DMS153 treated with DMSO at 0.1 percent for 48 hours (cell line): ENCODE measurements at regions not wholly inside any gene's neighbourhood (a gene's known extent, or its start where the extent isn't known, plus 50 kb on each side); places are given as distances from the start of the nearest gene placed in this dataset.
"Not testable (repeated sequence)": the region's sequence is repeated elsewhere in the genome, so short reads cannot be mapped to it uniquely, and the experiment has no call there.

Source experiments
- DNase-seq: peaks from one replicate; lab custom pipeline; 2025; ENCODE audit not compliant: unreplicated experiment; lab: John Stamatoyannopoulos, UW

DNA sequence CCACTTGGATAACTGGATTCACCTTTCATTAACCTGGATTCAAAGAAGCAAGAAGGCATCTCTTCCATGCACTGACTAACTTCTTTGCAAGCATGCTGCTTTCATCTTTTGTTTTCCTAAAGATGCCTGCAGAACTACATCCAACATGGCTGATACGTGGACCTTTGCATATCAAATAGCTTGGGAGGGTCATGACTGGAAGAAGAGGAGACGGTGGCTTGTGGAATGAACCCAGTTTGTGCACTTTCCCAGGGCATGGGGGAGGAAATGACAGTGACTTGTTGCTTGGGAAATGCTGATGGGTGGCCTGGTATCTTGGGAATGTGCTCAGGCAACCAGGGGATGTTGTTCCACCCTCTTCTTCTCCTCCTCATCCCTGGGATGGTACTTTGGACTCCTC, 133.4 kb downstream of the TRIM43 start:
- DNase-seq = not testable (repeated sequence)

DNA sequence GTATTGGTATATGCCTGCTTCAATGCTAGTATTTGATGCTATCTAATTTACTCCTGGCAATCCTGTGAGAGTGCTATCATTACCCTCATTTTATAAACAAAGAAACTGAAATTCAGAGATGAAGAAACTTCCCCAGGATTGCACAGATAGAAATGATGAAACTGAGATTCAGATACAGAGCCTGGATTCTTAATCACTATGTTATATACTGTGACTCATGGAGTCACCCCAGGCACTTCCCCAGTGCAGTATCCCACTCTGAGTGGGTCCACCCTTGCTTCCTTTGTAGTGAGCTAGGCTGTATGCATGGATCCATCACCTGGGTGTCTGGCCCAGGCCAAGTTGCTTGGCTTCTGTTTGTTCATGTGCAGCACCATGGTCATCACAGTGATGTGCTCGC, 133.9 kb downstream of the TRIM43 start:
- DNase-seq = not testable (repeated sequence)

DNA sequence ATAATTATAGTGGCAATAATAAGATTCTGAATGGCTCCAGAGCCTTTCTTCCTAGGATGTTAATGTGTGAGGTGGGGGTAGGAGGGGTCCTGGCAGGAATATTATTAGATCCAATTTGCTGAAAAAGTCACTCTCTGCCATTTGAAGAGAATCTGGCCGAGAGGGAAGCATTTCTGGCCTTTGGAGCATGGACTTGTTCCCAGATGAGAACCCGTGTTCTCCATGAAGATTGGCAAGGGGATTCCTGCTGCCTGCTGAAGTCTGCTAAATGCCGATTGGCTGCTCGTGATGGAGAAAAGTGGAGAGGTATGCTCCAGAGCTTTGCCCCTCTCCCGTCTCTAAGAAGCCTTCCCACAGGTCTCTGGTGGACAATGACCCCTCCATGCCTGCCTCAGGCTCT, 135.6 kb downstream of the TRIM43 start:
- not testable (repeated sequence) for DNase-seq

DNA sequence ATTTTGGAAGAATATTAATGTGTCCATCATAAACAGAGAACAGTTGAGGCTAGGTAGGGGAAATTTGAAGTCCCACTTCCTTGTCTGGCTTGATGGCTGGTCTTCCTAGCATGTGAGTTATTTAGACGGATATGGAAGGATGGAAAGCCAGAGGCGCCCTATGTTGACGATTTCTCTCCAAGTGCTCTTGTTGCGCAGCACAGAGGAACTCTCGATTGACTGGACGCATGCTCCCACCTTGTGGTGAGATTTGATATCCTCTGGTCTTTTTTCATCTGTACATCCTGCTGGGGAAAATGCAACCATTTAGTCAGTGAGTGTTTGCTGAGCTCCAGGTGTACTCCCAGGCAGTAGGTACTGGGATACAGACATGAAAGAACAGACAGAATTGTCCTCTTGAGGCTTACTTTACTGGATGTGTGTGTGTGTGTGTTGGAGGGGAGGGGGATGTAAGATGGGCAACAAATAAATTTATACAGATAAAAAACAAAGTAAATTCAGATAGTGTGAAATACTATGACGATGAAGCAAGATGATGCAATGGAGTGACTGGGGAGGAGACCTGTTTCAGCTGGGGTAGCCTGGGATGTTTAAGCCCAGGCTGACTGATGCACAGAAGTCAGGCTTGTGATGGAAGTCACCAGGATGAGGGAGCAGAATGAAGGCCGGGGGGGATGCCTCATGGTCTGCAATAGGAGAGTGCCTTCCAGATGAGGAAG, 137.2 kb downstream of the TRIM43 start:
- peak; percentile 63 for DNase-seq

DNA sequence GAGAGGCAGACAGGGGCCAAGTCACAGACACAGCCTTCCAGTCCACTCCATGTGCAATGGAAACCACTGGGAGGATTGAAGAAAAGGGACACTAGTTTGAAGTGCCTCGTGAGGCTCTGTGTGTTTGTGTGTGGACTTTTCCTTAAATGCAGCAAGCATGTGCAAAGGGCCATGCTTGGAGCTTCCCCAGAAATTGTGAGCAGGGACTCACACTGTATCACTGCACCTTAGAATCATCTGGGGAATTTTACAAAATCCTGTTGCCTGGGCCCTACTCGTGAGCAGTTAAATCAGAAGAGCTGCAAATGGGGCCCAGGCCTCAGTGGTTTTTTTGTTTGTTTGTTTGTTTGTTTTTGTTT, 137.8 kb downstream of the TRIM43 start:
- DNase-seq = no peak

DNA sequence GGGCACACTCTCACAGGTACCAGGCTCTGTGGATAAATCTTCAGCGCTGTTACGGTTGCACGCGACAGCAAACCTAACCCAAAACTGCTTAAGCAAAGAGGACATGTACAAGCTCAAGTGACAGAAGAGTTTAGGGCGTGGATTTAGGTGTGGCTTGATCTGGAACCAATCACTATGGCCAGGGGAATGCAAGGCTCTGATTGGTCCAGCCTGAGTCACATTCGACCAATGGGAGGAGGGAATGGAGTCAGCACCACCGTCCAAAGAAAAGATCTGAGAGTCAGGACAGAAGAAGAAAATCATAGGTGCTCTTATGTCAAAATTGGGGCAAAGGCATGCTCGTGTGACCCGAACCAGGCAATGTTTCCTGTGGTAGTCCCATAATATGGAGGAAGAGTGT, 139.0 kb downstream of the TRIM43 start:
- no peak for DNase-seq

DNA sequence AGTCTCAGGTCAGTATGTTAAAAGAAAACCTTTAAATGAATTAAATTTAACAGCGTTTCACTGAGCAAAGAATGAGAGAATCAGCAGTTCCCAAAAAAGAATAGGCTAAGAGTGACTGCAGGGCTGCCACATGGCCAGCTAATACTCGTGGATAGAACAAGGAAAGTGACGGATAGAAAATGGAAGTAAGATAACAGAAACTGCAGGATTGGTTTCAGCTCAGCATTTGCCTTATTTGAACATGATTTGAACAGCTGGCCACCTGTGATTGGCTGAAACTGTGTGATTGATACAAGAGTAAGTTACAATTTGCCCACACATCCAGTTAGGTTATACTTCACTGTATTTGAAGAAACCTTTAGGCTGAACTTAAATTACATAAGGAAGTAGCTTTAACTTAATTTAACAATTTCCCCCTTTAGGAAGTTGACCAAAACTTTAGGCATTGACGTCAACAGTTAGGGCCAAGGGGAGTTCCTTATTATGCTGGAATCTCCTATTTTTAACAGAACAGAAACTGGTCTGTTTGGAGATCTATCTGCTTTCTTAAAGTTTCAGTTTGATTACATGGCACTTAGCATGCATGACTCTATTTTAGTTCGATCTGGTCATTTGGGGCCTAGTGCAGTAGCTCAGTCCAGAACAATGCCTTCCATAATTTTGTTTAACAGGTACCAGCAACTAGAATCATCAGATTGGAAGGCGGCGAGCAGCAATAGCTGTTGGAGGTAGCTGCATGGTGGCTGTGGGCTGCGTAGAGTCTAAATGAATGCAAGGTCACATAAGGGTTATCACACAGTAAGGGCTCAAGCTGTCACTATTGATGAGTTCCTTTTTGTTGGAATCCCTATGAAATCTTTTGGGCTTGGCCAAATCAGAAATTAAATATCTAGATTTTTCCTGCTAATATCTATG, 143.4 kb downstream of the TRIM43 start:
- DNase-seq = no peak

DNA sequence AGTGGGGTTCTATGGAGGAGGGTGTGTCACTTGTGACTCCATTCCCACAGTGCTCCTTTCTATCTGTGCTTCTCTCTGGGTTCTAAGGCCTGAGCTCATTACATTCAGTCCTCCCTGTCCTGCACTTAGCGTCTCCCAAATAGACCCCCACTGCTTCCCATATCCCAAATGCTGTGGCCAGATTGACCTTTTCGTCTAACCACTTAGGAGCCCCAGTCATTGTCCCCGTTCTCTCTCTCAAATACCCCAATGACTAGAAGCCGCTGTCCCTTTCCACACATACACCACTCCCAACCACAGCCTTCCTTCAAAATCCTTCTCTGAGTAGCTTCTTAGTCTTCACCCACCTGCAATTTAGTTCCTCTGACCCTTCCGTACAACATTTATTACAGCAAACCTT, 146.5 kb downstream of the TRIM43 start:
- no peak for DNase-seq

DNA sequence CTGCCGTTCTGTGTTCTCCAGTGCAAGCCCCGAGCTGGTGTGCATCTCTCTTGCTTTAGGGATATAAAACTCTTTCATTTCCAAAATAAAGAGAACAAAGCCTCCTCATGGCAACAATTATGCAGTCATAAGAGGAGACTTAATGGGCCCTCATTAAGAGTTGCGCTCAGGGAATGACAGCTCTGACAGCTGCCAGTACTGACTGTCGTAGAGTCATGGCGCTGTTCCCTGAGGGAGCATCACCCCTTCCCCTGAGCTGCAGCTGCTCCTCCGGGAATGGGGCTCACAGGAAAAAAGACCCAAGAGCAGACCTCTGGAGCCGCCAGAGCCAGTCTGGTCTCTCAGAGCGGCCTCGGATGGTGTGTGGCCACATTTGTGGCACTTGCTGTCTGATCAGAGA, 160.3 kb downstream of the TRIM43 start:
- DNase-seq = not testable (repeated sequence)

DNA sequence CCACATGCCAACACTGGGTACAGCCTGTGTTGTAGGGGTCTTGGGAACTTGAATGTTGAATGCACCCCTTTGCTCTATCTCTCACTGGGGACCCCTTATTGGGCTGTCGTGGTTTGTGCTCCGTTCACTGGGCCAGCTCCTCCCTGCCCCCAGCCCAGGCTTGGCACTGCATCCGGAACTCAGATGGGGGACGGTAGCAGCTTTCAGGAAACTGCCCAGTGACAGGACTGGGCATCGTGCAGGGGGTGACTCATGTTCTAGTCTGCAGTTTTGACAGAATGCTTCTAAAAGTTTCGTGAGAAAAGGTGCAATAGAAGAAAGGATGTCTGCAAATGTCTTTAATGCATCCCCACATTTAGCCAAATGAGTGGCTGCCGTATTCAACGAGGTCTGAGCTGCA, 162.0 kb downstream of the TRIM43 start:
- not testable (repeated sequence) for DNase-seq

DNA sequence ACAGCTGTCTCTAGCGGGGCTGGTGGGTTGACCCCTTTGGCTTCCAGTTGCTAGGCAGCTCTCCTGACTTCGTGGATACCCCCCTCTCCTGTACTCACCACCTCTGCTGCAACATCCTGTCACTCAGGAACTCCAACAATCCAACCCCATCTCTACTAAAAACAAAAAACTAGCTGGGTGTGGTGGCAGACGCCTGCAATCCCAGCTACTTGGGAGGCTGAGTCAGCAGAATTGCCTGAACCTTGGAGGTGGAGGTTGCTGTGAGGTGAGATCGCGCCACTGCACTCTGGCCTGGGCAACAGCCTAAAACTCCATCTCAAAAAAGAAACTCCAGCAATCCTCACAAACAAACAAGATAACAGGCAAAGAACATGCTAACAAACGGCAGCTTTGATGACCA, 162.4 kb downstream of the TRIM43 start:
- not testable (repeated sequence) for DNase-seq

DNA sequence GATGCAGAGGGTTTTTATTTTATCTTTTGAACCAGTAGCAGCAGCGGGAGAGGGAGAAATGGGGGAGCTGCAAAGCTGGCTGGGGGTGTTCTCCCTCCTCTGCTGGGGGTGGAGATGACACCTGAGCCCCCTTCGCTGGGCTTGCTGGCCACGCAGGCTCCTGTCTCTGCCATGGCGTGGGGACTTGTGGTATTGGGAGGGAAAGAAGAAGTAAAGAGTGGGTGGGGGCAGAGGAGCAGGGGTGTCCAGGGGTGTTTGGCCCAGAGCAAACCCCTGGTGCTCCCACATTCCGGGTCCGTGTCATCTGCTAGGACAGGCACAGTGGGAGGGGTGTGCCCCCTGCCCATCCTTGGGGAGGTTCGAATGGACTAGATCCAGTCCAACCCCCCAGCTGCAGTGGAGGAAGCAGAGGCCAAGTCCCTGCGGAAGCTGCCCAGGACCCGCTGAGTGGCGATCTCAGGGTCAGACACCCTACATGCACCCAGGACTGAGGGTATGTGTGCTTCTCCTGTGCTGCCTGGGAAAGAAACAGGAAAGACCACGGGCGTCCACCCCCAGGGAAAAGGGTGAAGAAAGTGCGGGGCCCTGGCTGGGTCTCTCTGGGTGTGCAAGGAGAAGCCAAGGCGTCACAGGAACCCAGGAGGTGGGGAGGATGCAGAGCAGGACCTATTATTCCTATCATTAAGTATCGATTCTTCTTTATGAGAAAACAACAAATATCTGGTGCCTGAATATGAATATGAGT, 163.2 kb downstream of the TRIM43 start:
- not testable (repeated sequence) for DNase-seq

DNA sequence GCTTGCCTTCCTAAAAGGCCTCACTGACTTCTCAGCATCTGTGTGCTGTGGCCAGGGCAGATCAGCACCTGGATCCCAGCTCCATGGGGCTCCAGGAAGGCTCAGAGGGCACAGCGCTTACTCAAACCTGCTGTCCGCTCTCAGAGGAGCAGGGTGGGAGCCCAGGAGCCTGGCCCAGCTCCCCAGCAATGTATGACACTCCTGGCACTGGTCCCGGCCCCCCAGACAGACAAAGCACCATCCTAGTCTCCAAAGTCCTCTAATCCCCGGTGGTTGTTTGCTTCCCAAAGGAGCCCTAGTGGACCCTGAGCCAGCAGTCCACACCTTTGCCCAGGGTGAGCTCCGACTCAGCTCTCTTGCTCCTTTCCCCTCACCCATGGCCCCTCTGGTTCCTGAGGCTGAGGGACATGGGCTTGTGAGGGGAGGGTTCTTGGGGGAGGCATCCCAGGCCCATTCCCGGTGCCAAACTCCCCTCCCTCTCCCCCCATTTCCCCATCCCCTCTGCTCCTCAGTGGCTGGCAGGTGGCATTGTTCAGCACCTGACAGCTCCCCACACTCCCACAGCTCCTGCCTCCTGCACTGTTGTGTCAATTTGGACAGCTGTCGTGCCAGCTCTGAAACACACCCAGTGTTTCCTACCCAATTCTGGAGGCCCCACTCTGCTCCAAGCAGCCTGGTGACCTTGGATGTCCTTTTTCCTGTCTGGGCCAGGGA, 164.3 kb downstream of the TRIM43 start:
- DNase-seq = peak; percentile 7

DNA sequence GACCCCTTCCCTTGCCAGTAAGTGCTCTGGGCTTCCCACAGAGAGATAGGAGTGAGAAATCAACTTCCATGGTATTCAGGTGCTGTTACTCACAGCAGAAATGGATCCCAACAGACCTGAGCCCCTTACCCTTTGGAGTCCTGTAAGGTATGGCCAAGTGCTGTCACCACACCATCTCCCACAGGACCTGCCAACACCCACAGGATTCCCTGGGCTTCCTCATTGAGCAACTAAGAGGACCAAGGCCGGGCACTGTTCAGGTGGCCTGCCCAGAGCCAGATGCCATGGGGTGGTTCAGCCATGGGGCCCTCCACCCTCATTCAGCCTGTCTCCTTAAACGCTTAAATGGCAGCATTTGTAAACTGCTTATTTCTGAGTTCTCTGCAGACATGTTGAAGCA, 166.2 kb downstream of the TRIM43 start:
- DNase-seq = no peak

DNA sequence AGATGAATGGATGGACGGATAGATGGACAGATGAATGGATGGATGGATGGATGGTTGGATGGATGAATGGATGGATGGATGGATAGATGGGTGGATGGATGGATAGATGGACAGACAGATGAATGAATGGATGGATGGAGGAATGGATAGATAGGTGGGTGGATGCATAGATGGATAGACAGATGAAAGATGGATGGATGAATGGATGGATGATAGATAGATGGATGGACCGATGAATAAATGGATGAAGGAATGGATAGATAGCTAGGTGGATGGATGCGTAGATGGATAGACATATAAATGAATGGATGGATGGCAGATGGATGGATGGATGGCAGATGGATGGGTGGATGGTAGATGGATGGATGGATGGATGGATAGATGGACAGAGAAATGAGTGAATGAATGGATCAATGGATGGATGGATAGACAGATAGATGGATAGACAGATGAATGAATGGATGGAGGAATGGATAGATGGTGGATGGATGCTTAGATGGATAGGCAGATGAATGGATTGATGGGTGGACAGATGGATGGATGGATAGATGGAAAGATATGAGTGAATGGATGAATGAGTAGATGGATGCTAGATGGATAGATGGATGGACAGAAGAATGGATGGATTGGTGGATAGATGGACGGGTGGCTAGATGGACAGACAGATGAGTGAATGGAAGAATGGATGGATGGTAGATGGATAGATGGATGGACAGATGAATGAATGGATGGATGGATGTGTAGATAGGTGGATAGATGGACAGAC, 167.9 kb downstream of the TRIM43 start:
- no peak for DNase-seq

DNA sequence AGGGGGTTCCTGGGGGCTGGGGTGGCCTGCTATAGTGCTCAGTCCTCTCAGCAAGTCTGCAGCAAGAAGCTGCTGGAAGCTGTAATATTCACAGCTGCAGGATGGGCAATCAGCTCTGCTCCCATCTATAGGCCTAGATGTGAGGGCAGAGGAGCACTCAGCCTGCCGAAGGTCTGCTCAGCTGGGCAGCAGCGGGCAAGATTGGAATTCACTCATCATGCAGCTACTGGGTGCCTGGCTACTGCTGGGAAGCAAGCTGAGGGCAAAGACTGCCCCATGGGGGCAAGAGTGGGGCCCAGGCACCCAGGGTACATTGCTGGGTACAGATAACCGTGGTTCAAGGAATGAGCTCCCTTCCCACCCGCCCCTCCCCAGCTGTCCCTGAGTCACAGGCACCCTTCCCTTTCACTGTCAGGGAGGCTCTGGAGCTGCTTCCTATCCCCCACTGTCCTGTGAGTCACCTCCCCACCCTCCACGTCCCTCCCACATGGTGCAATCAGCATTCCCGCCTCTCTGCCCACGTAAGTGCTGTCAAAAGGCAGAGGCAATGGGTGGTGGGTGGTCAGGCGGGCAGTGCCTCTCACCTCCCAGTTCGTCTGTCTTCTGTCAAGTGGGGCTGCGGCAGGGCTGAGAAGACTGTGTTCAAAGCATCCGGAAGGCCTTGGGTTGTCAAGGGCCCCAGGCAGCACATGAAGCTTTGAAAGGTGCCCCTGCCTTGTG, 169.2 kb downstream of the TRIM43 start:
- no peak for DNase-seq

DNA sequence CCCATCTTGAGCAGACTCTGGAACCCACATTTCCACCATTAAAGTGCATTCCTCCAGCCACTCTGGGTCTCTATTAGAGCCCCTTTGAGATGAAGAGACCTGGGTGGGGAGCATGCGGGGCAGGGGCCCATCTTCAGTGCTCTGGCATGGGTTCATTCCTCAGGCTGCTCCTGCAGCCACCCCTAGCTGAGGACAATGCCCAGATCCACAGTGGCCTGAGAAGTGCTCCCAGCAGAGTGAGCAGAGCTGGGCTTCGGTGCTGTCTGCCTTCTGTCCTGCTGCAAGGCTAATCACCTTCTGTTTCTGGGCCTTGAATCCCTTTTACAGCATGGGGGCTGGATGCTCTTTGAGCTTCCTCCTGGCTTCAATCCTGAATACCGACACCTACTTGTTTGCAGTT, 169.8 kb downstream of the TRIM43 start:
- no peak for DNase-seq

DNA sequence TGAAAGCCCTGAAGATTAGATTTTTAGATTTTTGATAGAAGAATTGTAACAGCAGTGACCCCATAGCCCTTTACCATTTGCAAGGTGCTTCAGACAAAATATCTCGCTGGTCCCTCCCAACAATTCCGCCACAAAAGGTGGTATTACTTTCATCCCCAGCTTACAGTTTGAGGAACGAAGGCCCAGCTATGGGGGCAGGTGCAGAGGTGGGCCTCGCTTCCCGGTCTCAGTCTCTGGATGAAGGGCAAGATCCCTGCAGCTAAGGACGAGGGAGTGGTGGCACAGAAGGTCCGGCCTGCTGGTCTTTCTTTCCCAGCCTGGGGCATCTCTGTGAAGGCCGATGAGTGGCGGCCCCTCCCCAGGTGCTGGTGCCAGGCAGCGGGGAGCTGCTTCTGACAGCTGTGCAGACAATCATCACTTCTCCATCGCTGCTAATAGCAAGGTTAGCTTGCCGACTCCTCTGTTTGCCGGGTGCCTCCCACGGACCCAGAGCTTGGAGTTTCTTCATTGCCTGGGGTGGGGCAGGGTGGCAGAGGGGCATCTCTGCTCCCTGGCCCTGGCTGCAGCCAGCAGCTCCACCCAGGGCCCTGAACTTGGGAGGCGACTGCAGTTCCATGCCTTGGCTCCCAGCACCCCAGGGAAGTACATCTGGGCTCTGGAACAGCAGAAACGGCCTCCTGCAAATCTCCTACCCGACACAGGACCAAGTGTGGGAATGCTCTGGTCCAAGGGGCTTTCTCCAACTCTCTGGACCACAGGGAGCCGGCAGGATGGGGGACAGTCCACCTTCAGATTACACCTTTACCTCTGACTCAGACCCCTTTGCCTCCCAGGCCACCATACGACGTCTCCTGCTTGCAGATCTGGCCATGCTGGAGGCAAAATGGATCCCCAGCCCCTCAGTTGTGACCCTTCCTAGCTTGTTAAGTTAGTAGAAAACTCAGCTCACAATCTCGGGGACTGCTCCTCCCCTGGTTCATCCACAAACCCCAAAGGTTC, 170.5 kb downstream of the TRIM43 start:
- not testable (repeated sequence) for DNase-seq
